Activated CD4-positive, alpha-beta memory T cell treated with anti-CD3 and anti-CD28 coated beads for 36 hours (primary cell): ENCODE measurements at regions not wholly inside any gene's neighbourhood (a gene's known extent, or its start where the extent isn't known, plus 50 kb on each side); places are given as distances from the start of the nearest gene placed in this dataset.
"Not testable (repeated sequence)": the region's sequence is repeated elsewhere in the genome, so short reads cannot be mapped to it uniquely, and the experiment has no call there.

ENCODE experiments used
- CTCF ChIA-PET: fragments of 350-600 bp; sonication (Branson Sonifier 250); formaldehyde crosslinking; loops from one replicate; lab custom pipeline; 2021; ENCODE audit warnings: antibody characterized with exemption, inconsistent platforms; lab: Charles Lee
- POLR2A ChIA-PET: fragments of 350-600 bp; sonication (Branson Sonifier 250); formaldehyde crosslinking; loops from one replicate; lab custom pipeline; 2021; ENCODE audit warnings: antibody characterized with exemption; lab: Charles Lee
- DNase-seq: peaks from one replicate; pipeline ENCODE4 v3.0.0-alpha.2; 2020
- H3K27ac Mint-ChIP-seq: one replicate; pipeline ENCODE4 v1.8.0; 2021; ENCODE audit warnings: mixed read lengths
- H3K27me3 Mint-ChIP-seq: one replicate; pipeline ENCODE4 v1.8.0; 2021; ENCODE audit warnings: mixed read lengths
- H3K36me3 Mint-ChIP-seq: one replicate; pipeline ENCODE4 v1.8.0; 2021; ENCODE audit warnings: mixed read lengths
- H3K4me1 Mint-ChIP-seq: one replicate; pipeline ENCODE4 v1.8.0; 2021; ENCODE audit warnings: low read depth, mixed read lengths
- H3K4me3 Mint-ChIP-seq: one replicate; pipeline ENCODE4 v1.8.0; 2021; ENCODE audit warnings: mild to moderate bottlenecking, mixed read lengths
- H3K9me3 Mint-ChIP-seq: one replicate; pipeline ENCODE4 v1.8.0; 2021; ENCODE audit warnings: mixed read lengths
- intact Hi-C: fragments of 100-400 bp; cut with micrococcal nuclease; formaldehyde crosslinking; loops from one replicate; pipeline ENCODE4 v1.15.1; 2023

- Mint-ChIP-seq H3K4me3 (no peak overlapping the region), H3K27ac (no peak overlapping the region), H3K4me1 (no peaks in the 10 kb centered on the region), H3K9me3 (no peaks in the 10 kb centered on the region), H3K36me3 (no peaks in the 10 kb centered on the region), H3K27me3 (peaks cover 2% of the 10 kb centered on the region)
- ChIA-PET POLR2A (no interaction called here), CTCF (no interaction called here)
- intact Hi-C loops = no loop called here
- DNase-seq = no peak
Observed at GRCh38 chr9:30997291-30997690, 1387.2 kb upstream of the ACO1 start.

DNA sequence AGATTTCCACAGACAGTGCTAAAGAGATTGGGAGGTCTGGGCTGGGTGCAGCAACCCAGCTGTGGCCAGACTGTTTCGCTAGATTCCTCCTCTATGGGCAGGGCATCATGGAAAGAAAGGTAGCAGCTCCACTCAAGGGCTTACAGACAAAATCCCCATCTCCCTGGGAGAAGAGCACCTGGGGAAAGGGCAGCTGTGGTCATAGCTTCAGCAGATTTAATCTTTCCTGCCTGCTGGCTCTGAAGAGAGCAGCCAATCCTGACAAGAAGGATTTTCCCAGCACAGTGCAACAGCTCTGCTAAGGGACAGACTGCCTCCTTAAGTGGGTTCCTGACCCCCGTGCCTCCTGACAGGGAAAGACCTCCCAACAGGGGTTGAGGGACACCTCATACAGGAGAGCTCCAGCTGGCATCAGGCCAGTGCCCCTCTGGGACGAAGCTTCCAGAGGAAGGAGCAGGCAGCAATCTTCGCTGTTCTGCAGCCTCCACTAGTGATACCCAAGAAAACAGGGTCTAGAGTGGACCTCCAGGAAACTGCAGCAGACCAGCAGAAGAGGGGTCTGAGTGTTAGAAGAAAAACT lies 1379.3 kb upstream of the ACO1 start:
- H3K36me3 Mint-ChIP-seq = no peaks in the 10 kb centered on the region
- CTCF ChIA-PET = no interaction called here
- no peak for DNase-seq
- intact Hi-C loops = no loop called here
- H3K9me3 Mint-ChIP-seq = no peaks in the 10 kb centered on the region
- H3K4me3 Mint-ChIP-seq = no peak overlapping the region
- no peaks in the 10 kb centered on the region for H3K4me1 Mint-ChIP-seq
- peaks cover 4% of the 10 kb centered on the region for H3K27me3 Mint-ChIP-seq
- POLR2A ChIA-PET = no interaction called here
- H3K27ac Mint-ChIP-seq = no peak overlapping the region

GRCh38 chr9:31013371-31013770 lies 1371.1 kb upstream of the ACO1 start:
- DNase-seq = no peak
- Mint-ChIP-seq H3K4me1 (no peaks in the 10 kb centered on the region), H3K27me3 (no peaks in the 10 kb centered on the region), H3K27ac (no peak overlapping the region), H3K4me3 (no peak overlapping the region), H3K36me3 (no peaks in the 10 kb centered on the region), H3K9me3 (no peaks in the 10 kb centered on the region)
- ChIA-PET CTCF (no interaction called here), POLR2A (no interaction called here)
- intact Hi-C loops = no loop called here

DNA sequence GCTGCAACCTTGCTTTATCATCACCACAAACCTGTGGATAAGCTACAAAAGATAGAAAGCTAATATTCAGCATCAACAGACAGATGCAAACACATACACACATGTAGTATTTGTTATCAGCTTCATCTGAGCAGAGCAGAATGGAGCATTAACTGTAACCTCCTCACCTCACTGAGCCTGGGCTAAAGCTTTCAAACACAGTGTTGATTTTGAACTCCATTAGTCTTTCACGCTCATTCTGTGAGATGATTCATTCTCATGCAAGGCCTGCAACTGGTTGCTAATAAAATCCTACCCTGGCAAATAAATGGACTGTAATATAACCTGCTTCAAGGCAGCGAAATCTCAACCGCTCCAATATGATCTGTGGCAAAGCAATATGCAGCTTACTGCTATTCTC lies 1360.6 kb upstream of the ACO1 start:
- Mint-ChIP-seq H3K36me3 (no peaks in the 10 kb centered on the region), H3K9me3 (no peaks in the 10 kb centered on the region), H3K4me1 (no peaks in the 10 kb centered on the region), H3K27ac (no peak overlapping the region), H3K27me3 (no peaks in the 10 kb centered on the region), H3K4me3 (no peak overlapping the region)
- CTCF ChIA-PET = no interaction called here
- DNase-seq = no peak
- POLR2A ChIA-PET = no interaction called here
- intact Hi-C loops = no loop called here

DNA sequence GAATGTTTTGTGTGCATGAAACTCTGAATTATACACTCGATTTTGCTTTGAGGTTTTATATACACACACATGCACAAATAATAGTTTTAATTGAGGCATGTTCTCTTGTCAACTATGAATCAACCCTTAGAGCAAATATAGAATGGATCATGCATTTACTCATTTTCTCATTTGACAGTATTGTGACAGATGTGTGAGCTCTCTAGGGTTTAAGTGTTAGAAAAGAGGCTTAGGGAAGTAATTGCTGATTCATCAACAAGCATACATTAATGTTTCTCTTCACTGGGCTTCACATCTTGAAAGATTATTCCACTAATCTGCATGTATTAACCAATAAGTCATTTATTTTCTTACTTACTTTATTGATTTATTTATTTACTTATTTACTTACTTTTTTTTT lies 1356.8 kb upstream of the ACO1 start:
- H3K27ac Mint-ChIP-seq = no peak overlapping the region
- H3K4me3 Mint-ChIP-seq = no peak overlapping the region
- H3K9me3 Mint-ChIP-seq = no peaks in the 10 kb centered on the region
- peaks cover 9% of the 10 kb centered on the region for H3K4me1 Mint-ChIP-seq
- DNase-seq = no peak
- intact Hi-C loops = no loop called here
- H3K27me3 Mint-ChIP-seq = no peaks in the 10 kb centered on the region
- H3K36me3 Mint-ChIP-seq = no peaks in the 10 kb centered on the region
- ChIA-PET POLR2A (no interaction called here), CTCF (interaction anchor here (0.9 kb wide), 1 partner anchor 15 kb away, joined by 4 read pairs; no protein-coding TSS in a partner anchor)

- intact Hi-C loops = no loop called here
- H3K27ac Mint-ChIP-seq = no peak overlapping the region
- no peaks in the 10 kb centered on the region for H3K9me3 Mint-ChIP-seq
- H3K4me3 Mint-ChIP-seq = no peak overlapping the region
- CTCF ChIA-PET = interaction anchor here (0.9 kb wide), 1 partner anchor 15 kb away, joined by 4 read pairs; no protein-coding TSS in a partner anchor
- POLR2A ChIA-PET = no interaction called here
- H3K4me1 Mint-ChIP-seq = peaks cover 9% of the 10 kb centered on the region
- no peaks in the 10 kb centered on the region for H3K27me3 Mint-ChIP-seq
- DNase-seq = no peak
- no peaks in the 10 kb centered on the region for H3K36me3 Mint-ChIP-seq
Observed at GRCh38 chr9:31028137-31028536, 1356.3 kb upstream of the ACO1 start.

DNA sequence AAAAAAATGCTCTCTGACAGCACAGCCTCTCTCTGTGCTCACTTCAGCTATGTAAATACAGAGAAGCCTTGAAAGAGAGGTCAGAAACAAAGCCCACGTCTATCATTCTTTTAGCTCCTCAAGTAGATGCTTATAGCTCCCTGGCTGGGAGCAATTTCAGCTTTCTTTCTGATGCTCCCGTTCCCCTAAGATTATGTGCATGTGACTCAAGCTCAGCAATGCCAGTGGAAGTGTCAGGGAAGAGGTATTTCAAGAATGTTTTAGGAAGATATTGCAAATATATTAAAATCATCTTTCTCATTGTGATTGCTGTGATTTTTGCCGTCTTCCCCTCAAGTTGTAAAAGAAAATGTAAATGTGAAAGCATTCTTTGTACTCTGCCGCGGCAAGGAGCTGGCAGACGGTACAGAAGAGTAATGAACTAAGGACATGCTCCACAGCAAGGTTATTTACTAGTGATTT lies 1353.7 kb upstream of the ACO1 start:
- Mint-ChIP-seq H3K27me3 (no peaks in the 10 kb centered on the region), H3K27ac (no peak overlapping the region), H3K9me3 (no peaks in the 10 kb centered on the region), H3K4me3 (no peak overlapping the region), H3K4me1 (peaks cover 9% of the 10 kb centered on the region), H3K36me3 (no peaks in the 10 kb centered on the region)
- intact Hi-C loops = no loop called here
- CTCF ChIA-PET = no interaction called here
- DNase-seq = no peak
- POLR2A ChIA-PET = no interaction called here

GRCh38 chr9:31032206-31032605 lies 1352.2 kb upstream of the ACO1 start:
- Mint-ChIP-seq H3K4me1 (peaks cover 9% of the 10 kb centered on the region), H3K27me3 (no peaks in the 10 kb centered on the region), H3K4me3 (no peak overlapping the region), H3K36me3 (no peaks in the 10 kb centered on the region), H3K9me3 (no peaks in the 10 kb centered on the region), H3K27ac (no peak overlapping the region)
- CTCF ChIA-PET = no interaction called here
- no peak for DNase-seq
- intact Hi-C loops = no loop called here
- POLR2A ChIA-PET = no interaction called here

GRCh38 chr9:31034311-31034710 lies 1350.1 kb upstream of the ACO1 start:
- CTCF ChIA-PET = no interaction called here
- Mint-ChIP-seq H3K4me1 (peaks cover 9% of the 10 kb centered on the region), H3K9me3 (no peaks in the 10 kb centered on the region), H3K27me3 (no peaks in the 10 kb centered on the region), H3K4me3 (no peak overlapping the region), H3K36me3 (no peaks in the 10 kb centered on the region), H3K27ac (no peak overlapping the region)
- POLR2A ChIA-PET = no interaction called here
- no peak for DNase-seq
- intact Hi-C loops = no loop called here

- ChIA-PET CTCF (no interaction called here), POLR2A (no interaction called here)
- H3K4me1 Mint-ChIP-seq = no peaks in the 10 kb centered on the region
- no peaks in the 10 kb centered on the region for H3K9me3 Mint-ChIP-seq
- no peak overlapping the region for H3K27ac Mint-ChIP-seq
- H3K36me3 Mint-ChIP-seq = no peaks in the 10 kb centered on the region
- no peak overlapping the region for H3K4me3 Mint-ChIP-seq
- intact Hi-C loops = no loop called here
- no peak for DNase-seq
- peaks cover 2% of the 10 kb centered on the region for H3K27me3 Mint-ChIP-seq
Observed at GRCh38 chr9:31040564-31040963, 1343.9 kb upstream of the ACO1 start.

DNA sequence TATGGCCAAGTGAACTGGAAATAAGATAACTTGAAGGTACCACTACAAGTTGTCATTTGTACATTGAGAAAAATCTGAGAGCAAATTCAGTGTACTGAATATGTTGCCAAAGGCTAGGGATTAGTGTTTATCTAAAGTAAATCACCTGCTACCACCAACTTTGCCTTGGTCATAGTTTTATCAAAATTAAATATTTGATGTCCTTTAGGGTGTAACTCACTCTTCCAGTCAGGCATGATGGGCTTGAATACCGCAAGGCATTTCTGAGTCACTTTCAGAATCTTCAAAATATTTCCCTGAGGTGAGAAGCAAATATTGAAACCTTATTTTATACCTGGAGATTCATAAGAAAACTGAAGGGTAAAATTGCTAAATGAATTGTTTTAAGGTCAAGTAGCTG lies 1338.6 kb upstream of the ACO1 start:
- ChIA-PET CTCF (no interaction called here), POLR2A (no interaction called here)
- no peaks in the 10 kb centered on the region for H3K36me3 Mint-ChIP-seq
- no peak overlapping the region for H3K27ac Mint-ChIP-seq
- DNase-seq = no peak
- intact Hi-C loops = no loop called here
- no peak overlapping the region for H3K4me3 Mint-ChIP-seq
- H3K27me3 Mint-ChIP-seq = peaks cover 2% of the 10 kb centered on the region
- H3K9me3 Mint-ChIP-seq = no peaks in the 10 kb centered on the region
- H3K4me1 Mint-ChIP-seq = no peaks in the 10 kb centered on the region

DNA sequence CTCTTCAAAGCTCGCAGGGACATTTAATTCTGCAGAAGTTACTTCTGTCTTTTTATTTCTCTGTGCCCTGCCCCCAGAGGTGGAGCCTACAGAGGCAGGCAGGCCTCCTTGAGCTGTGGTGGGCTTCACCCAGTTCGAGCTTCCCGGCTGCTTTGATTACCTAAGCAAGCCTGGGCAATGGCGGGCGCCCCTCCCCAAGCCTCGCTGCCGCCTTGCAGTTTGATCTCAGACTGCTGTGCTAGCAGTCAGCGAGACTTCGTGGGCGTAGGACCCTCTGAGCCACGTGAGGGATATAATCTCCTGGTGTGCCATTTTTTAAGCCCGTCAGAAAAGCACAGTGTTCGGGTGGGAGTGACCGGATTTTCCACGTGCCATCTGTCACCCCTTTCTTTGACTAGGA lies 1322.9 kb upstream of the ACO1 start:
- CTCF ChIA-PET, H3K27ac Mint-ChIP-seq, intact Hi-C loops, H3K4me3 Mint-ChIP-seq, H3K27me3 Mint-ChIP-seq, DNase-seq, H3K36me3 Mint-ChIP-seq, H3K9me3 Mint-ChIP-seq, POLR2A ChIA-PET, H3K4me1 Mint-ChIP-seq: not testable (repeated sequence)

DNA sequence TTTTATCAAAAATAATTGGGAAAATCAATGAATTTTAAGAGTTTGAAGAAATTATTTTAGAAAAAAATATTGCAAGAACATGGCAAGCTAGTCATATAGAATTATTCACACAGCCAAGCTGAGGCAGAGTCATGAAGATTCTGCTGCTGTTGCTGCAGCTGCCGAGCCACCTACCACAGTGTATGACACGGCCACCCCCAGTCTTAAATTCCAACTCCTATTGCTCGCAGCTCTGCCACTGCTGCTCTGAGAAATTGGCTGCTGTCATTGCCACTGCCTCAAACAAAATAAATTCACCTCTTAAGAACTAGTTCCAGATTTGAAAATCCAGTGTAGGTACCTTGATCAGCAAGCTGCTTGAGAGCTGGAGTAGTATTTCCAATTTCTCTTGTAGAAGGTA lies 1318.8 kb upstream of the ACO1 start:
- Mint-ChIP-seq H3K27ac (no peak overlapping the region), H3K4me1 (no peaks in the 10 kb centered on the region), H3K36me3 (no peaks in the 10 kb centered on the region), H3K27me3 (peaks cover 2% of the 10 kb centered on the region), H3K4me3 (no peak overlapping the region), H3K9me3 (no peaks in the 10 kb centered on the region)
- no peak for DNase-seq
- CTCF ChIA-PET = no interaction called here
- intact Hi-C loops = no loop called here
- POLR2A ChIA-PET = no interaction called here
